H4 (cell line): ENCODE measurements at regions not wholly inside any gene's neighbourhood (a gene's known extent, or its start where the extent isn't known, plus 50 kb on each side); places are given as distances from the start of the nearest gene placed in this dataset.

Experiments
- DNase-seq: peaks from one replicate; pipeline ENCODE4 v3.0.0-alpha.2; 2015; ENCODE audit warnings: low spot score

DNA sequence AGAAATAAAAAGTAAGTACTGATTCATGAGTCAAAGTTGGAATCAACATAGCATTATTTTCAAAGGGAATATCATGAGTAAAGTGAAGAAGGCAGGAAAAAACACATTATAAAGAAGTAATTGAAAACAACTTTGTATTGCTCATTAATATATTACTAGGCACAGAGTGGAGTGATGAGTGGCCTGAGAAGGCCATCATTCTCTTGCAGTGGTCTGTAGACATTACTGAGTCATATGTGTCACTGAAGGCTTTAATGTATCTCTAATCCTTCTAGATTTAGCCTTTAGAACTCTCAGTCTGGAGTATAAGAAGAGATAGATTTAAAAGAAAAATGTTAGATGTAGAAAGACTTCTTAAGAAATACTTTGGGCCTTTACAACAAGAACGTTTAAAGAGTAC, 881.4 kb downstream of the DNAH5 start:
- no peak for DNase-seq

DNA sequence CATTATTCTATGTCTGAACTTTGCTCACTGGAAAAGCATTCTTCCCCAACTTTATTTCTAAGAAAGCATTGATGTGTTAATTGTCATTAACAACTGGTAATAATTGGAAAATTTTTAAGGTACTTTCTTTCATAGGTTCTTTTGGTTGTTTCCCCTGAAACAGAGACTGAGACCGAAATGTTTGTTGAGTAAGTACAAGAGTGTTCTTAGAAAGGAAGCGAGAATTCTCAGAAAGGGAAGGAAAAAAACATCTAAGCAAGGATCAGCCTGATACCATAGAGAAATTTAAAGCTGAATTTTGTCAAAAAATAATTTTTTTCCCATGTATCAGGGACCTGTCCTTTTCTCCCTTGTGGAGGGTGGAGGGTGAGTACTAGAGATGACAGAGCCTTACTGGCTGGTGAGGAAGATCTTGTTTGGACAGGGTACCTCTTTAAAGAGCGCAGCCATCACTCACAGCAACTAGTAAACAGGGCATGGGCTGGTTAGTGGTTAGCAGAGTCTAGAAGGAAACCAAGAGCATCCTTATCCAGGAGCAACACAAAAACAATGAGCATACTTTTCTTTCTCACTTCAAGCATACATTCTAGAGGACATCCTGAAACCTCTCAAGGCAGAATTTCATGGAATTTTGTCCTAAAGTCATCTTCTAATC, 898.5 kb downstream of the DNAH5 start:
- no peak for DNase-seq

GRCh38 chr5:13034061-13034460, 910.4 kb downstream of the DNAH5 start:
- peak; percentile 9 for DNase-seq

DNA sequence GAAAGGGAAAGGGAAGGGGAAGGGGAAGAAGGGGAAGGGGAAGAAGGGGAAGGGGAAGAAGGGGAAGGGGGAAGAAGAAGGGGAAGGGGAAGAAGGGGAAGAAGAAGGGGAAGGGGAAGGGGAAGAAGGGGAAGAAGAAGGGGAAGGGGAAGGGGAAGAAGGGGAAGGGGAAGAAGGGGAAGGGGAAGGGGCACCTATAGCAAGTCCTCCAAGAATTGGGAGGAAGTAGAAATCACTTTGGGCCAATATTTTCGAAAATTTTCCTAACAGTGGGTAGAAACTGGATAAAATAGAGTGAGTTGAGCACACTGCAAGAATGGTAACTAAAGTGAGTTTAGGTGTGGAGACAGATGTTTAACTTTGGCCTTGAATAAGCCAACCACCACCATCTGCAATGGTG, 915.3 kb downstream of the DNAH5 start:
- no peak for DNase-seq

GRCh38 chr5:13027874-13028273, 916.6 kb downstream of the DNAH5 start:
- DNase-seq: no peak

DNA sequence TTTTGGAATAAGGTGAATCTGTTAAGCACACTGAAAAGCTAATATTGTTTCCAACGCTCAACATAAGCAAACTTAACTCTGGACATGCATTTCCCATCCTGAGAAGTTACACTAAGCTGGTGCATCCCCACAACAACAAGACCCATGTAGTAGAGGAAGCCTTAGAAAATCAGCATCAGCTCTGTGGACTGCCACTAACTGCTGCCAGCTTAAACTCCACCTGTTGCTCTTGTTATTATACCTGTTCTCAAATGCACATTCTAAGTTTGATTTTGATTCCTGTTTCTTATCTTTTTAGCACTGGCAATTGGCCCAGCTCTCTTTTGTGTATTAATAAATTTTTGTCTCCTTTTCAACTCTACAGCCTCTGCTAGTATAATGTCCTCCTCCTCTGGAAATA, 924.8 kb downstream of the DNAH5 start:
- no peak for DNase-seq

DNA sequence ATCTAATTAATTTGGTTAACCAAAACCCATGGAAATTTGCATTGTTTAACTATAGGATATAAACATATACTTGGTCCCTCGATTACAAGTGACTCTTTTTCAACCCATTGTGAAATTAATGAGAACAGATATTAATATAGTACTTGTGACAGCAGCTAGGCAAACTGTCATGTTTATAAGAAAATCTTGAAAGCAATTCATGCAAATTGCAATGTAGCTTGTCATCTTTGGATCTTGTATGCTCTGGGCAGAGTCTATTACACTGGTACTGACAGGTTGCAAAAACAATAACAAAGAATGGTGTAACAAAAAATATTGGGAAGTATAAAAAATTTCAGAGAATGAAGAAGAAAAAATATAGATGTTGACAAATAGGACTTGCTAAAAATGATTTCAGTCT, 941.0 kb downstream of the DNAH5 start:
- DNase-seq: no peak

DNA sequence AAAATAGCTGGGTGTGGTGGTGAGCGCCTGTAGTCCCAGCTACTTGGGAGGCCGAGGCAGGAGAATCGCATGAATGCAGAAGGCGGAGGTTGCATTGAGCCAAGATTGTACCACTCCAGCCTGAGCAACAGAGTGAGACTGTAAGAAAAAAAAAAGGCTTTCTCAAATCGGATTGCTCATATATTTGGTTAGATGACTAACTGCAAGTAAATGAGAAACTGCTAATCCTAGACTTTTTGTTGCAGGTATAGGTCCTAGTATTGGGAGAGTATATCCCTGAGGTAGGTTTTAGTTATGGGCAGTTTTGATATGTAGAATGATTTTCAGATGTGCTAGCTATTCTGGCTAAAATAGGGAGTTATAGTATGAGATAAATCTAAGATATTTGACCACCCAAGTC, 944.8 kb downstream of the DNAH5 start:
- no peak for DNase-seq

DNA sequence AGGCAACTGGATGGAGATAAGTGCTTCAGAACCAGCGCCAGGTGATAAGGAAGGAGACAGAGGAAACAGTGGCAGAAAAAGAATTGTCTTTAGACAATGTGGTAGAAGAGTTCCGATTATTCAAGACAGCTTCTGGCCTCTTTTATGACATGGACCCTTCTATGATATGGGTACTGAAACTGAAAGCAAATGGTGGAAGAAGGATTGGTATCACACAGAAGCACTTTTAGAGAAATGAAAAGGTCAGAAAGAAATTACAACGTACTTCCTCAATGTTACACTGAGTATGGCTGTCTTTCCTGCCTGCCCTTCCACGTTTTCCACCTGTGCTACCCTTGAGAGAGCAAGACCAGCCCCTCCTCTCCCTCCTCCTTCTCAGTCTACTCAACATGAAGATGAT, 959.3 kb downstream of the DNAH5 start:
- no peak for DNase-seq

- DNase-seq: no peak
Measured at GRCh38 chr5:12974856-12975255, 969.6 kb downstream of the DNAH5 start.

DNA sequence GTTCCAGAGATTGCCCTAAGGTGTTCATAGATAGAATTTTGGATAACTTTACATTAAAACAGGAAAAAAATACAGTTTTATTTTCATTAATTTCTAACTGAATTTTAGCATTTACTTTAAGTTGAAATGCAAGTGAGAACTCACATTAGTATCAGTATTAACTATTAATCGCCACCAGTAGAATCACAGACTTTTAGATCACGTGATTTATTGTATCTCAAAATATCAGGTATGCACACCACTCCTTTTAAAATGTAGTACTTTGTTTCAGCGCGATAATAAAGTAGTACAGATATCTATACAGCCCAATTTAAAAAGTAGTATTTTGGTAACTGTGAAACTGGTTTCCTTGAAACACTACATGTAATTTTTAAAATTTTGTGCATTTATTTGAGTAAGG, 978.7 kb downstream of the DNAH5 start:
- no peak for DNase-seq

GRCh38 chr5:12959713-12960112, 984.8 kb downstream of the DNAH5 start:
- DNase-seq: no peak

GRCh38 chr5:12952409-12952808, 992.1 kb downstream of the DNAH5 start:
- no peak for DNase-seq

GRCh38 chr5:12951846-12952245, 992.6 kb downstream of the DNAH5 start:
- no peak for DNase-seq

DNA sequence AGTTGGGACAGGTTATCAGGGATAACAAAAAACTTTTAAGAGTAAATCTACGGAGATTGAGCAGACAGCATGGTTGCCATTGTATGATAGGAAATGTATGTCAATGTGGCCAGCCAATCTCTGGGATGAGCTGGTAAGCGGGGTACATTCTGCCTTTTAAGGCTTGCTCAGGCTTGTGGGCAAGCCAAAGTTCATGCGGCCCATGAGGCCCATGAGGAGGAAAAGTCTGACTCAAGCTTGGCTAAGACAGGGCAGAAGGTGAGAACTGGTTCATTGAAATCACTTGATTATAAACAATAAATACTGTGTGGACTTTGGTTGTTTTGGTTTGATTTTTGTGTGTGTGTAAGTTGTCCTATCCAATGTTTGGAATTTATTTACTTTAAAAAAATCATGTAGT, 997.1 kb downstream of the DNAH5 start:
- DNase-seq: no peak

DNA sequence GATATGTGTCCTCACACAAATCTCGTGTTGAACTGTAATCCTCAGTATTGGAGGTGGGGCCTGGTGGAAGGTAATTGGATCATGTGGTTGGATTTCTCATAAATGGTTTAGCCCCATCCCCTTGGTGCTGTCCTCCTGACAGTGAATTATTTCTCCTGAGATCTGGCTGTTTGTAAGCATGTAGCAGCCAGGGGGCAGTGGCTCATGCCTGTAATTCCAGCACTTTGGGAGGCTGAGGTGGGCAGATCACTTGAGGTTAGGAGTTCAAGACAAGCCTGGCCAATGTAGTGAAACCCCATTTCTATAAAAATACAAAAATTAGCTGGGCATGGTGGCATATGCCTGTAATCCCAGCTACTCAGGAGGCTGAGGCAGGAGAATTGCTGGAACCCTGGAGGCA, 999.0 kb downstream of the DNAH5 start:
- peak; percentile 27 for DNase-seq

DNA sequence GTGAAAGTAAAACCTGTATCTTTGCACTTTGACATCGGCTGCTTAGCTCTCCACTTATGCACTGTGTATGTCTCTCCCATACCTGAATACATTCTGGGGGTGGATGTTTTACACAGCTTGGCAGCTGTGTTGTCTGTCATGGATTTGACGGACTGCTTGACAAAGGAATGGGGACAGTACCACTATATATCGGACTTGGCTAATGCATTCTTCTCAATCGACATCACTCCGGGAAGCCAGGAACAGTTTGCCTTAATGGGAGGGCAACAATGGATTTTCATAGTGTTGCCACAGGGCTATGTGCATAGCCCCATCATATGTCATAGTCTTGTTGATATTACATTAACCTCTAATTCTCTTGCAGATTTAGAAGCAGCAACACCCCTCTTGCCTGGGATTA, 1008.3 kb downstream of the DNAH5 start:
- no peak for DNase-seq

DNA sequence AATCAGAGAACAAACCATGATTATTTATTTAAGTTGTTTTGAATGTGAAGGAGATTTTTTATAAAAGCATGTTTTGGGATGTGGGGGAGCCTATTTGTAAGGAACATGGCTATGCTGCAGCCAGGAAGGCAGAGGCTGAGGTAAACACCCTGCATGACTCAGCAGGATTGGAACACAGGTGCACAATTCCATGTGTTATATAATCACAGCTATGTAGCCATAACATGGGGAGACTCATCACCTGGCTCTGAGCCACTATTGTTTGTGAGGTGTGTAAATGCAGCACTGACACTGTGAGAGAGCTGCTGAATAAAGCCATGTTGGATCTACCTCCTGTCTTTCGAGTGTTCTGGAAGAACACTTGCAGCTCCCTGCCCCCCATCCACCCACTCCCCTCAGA, 1009.8 kb downstream of the DNAH5 start:
- DNase-seq: peak; percentile 43

DNA sequence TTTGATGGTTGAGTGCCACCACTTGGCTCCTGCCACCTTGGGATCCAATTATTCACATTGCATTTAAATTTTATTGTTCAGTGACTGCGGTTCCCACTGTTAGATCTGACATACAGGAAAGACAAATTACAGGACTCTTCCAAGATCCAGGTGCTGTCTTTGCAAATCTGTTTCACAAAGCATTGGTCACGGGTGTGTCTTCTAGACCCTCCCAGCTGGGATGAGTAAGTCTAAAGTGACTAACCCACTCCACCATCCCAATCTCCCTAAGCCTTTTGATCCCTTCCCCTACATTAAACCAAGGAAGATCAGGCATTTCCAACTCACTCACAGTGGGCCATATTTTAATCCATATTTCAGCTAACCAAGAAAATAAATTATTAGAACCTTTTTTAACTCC, 1016.3 kb upstream of the CTNND2 start:
- DNase-seq: no peak

- DNase-seq: peak; percentile 38
Measured at GRCh38 chr5:12911156-12911555, 1006.9 kb upstream of the CTNND2 start.

GRCh38 chr5:12910641-12911040, 1006.4 kb upstream of the CTNND2 start:
- DNase-seq: no peak

DNA sequence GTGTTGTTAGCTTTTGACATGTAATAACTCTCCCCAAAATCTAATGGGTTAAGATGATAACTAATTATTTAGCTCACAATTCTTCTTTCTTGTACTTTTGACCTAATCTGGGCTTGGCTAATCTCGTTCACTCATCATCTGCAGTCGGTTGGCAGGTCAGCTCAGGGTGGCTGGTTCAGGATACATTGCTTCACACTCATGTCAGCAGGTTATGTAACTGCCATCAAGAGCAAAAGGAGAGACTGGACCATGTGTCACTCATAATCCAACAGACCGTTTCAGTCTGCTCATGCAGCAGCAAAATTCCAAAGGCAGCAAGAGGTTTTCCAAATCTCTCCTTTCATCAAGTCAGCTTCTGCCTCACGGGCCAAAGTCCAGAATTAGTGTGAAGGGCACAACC, 998.4 kb upstream of the CTNND2 start:
- DNase-seq: no peak

- no peak for DNase-seq
Measured at GRCh38 chr5:12901696-12902095, 997.5 kb upstream of the CTNND2 start.

- DNase-seq: no peak
Measured at GRCh38 chr5:12896086-12896485, 991.8 kb upstream of the CTNND2 start.

DNA sequence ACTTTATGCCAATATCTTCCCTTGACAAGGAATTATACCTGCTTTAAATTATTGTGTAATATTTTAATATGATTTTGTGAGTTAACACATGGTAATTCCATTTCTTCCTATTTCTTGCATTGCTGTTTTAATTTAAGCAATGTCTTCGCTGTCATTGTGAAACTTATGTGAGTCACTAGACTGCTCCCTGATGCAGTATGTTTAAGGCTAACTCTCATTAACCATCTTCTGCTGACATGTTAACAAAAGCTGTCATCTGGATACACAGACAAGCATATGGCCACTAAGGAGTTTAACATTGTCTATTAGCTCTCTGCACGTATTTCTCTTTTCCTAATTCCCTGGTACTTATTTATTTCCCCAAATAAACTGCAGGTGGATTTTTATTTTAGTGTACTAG, 980.8 kb upstream of the CTNND2 start:
- DNase-seq: no peak
